ENCODE measurements at regions not wholly inside any gene's neighbourhood (a gene's known extent, or its start where the extent isn't known, plus 50 kb on each side); places are given as distances from the start of the nearest gene placed in this dataset.

DNA sequence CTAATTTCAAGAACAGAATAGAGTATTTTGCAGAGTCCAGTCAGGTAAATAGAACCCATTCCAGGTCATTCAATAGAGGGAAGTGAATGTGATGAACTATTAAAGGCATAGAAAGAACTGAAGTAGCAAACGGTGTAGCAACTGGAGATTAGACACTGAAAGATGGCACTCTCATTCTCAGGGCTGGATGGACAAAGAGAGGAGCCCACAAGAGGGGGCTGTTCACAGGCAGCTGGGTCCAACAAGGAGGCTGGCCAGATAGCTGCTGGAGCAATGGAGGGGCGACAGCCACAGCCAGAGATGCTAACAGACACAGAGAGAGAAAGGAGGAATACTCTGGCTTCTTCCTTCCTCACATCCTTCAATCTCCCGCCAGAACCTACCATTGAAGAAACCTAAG is 93.1 kb upstream of the SMARCA2 start:
- TF ChIP-seq, protein P1, sequence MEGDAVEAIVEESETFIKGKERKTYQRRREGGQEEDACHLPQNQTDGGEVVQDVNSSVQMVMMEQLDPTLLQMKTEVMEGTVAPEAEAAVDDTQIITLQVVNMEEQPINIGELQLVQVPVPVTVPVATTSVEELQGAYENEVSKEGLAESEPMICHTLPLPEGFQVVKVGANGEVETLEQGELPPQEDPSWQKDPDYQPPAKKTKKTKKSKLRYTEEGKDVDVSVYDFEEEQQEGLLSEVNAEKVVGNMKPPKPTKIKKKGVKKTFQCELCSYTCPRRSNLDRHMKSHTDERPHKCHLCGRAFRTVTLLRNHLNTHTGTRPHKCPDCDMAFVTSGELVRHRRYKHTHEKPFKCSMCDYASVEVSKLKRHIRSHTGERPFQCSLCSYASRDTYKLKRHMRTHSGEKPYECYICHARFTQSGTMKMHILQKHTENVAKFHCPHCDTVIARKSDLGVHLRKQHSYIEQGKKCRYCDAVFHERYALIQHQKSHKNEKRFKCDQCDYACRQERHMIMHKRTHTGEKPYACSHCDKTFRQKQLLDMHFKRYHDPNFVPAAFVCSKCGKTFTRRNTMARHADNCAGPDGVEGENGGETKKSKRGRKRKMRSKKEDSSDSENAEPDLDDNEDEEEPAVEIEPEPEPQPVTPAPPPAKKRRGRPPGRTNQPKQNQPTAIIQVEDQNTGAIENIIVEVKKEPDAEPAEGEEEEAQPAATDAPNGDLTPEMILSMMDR (IDR thresholded peaks at IDR 0.05) = no peak
- TF ChIP-seq EP300 (IDR thresholded peaks at IDR 0.05) (no peak), POLR2AphosphoS5 (IDR thresholded peaks at IDR 0.05) (no peak)

Data from stomach (tissue), 4 donors.